Neural progenitor cell (in vitro differentiated cells): ENCODE measurements at regions not wholly inside any gene's neighbourhood (a gene's known extent, or its start where the extent isn't known, plus 50 kb on each side); places are given as distances from the start of the nearest gene placed in this dataset.

Source experiments
- EZH2phosphoT487 ChIP-seq: fragments of 200-600 bp; sonication (generic); IDR thresholded peaks from 2 replicates; pipeline ENCODE4 v1.6.1; 2017; ENCODE audit warnings: antibody characterized with exemption
- TF ChIP-seq, protein P1 (sequence below): fragments of 200-600 bp; sonication (generic); IDR thresholded peaks from 2 replicates; pipeline ENCODE4 v1.5.1; 2017; ENCODE audit warnings: antibody characterized with exemption, mild to moderate bottlenecking

- TF ChIP-seq, protein P1, sequence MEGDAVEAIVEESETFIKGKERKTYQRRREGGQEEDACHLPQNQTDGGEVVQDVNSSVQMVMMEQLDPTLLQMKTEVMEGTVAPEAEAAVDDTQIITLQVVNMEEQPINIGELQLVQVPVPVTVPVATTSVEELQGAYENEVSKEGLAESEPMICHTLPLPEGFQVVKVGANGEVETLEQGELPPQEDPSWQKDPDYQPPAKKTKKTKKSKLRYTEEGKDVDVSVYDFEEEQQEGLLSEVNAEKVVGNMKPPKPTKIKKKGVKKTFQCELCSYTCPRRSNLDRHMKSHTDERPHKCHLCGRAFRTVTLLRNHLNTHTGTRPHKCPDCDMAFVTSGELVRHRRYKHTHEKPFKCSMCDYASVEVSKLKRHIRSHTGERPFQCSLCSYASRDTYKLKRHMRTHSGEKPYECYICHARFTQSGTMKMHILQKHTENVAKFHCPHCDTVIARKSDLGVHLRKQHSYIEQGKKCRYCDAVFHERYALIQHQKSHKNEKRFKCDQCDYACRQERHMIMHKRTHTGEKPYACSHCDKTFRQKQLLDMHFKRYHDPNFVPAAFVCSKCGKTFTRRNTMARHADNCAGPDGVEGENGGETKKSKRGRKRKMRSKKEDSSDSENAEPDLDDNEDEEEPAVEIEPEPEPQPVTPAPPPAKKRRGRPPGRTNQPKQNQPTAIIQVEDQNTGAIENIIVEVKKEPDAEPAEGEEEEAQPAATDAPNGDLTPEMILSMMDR: no peak
- no peak for TF ChIP-seq EZH2phosphoT487
Observed at GRCh38 chr15:75117993-75118392, 83.7 kb upstream of the C15orf39 start.
